ENCODE measurements at regions not wholly inside any gene's neighbourhood (a gene's known extent, or its start where the extent isn't known, plus 50 kb on each side); places are given as distances from the start of the nearest gene placed in this dataset.

DNA sequence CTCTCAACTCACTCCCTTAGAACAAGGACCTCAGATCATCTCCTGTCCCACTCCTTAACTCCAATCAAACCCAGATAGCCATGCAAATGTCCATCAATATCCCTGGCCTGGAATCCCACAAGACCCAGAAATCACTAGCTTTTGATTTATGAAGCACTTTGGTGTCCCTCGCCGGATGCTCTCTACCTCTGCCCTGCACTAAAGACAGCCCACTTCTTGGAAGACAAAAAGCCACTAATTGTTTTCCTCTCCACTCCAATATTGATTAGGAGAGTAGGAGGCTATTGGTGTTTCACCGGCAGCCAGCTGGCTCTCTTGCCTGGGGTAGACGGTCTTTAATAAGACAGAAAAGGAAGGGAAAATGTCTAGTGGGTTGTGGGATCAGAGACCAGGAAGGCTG lies 221.2 kb downstream of the BUD13 start:
- DNase-seq: no peak

DNA sequence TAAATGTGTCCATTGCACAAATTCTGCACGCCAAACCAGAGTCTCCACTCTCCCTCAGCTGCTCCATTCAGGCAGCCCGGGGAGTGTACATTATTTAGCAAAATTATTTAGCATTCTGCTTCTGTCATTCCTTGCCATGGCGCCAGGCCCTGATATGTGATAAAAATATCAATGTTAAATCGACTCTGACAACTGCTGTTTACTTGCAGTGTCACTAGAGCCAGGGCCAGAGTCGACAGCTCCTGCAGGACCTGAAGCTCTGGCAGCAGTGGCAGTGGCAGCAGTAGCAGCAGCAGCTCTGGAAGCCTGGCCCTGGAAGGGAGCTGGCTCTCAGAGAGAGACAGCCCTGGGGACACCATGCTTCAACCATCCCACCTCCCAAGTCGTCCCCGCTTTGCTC lies 224.5 kb downstream of the BUD13 start:
- no peak for DNase-seq

DNA sequence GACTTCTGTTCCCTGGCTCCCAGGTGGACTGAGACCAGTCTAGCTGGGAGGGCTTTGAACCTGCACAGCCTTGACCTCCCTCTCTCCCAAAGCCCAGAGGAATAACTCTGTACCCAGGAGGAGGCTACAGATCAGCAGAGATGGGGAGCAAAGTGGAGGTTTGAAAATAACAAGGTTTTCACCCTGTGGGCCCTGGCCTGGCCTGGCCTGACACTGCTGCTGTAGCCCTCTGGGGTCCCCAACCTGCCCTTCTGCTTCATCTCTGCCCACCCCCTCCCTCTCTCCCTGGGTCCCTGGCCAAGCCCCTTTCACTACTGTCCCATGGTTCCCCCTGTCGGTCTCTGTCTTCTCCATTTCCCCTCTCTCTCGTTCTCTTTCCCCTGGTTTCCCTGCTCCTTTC lies 225.2 kb downstream of the BUD13 start:
- no peak for DNase-seq

DNA sequence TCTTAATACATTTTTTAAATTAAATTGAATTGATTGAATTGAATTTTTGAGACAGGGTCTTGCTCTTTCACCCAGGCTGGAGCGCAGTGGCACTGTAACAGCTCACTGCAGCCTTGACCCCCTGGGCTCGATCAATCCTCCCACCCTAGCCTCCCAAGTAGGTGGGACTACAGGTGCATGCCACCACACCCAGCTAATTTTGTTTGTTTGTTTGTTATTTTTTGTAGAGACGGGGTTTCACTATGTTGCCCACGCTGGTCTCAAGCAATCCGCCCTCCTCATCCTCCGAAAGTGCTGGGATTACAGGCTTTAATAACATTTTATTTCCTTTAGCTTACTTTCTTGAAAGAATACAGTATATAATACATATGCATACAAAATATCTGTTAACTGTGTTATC lies 226.9 kb downstream of the BUD13 start:
- DNase-seq: no peak

DNA sequence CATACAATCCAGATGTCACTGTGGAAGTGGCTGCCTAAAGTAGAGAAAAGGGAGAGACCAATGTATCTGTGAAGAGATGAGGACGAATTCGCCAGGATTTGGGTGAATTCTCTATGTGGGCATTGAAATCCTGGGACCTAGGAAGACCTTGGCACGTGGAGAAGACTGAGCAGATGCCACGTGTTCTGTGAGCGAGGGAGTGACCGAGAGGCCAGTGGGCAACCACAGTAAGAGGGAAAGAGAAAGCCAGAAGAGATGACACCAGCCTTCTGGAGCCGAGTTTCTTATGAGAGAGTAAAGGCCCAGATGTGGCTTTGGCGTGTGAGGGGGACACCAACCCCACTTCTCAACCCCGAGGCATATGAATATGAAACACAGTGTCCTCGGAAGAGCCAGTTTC lies 228.1 kb downstream of the BUD13 start:
- no peak for DNase-seq

DNA sequence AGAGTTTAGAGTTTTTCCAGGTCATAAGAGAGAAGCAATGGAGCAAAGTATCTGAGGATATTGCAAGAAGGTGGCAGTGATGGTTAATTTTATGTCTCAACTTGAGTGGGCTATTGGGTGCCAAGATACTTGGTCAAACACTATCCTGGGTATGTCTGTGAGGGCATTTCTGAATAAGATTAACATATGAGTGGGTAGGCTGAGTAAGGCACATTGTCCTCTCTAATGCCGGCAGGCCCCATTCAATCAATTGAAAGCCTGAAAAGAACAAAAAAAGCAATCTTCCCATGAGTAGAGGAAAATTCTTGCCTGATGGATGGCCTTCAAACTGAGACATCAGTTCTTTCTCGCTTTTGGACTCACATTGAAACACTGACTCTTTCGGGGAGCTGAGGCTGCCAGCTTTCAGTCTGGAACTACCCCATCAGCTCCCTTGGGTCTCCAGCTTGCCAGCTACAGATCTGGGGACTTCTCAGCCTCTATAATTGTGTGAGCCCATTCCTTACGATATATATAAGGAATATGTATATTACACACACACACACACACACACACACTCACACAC lies 228.8 kb downstream of the BUD13 start:
- no peak for DNase-seq

DNA sequence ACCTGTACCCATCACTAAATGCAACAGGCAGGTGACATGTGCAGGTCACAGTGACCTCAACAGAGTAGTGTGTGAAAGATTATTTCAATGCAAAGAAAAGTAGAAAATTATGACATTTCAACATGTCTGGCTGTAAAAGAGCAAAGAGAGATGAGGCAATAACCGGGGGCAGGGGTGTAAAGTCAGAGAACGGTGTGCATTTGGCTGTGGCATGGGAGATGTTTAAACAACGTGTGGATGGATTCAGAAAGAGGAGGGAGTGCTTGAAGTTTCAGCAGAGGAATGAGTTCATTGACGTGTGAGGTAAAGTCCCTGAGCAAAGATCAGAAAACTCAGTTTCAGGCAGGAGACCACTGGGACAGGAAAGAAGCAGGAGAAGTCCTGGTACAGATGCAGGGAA lies 229.7 kb downstream of the BUD13 start:
- DNase-seq: no peak

DNA sequence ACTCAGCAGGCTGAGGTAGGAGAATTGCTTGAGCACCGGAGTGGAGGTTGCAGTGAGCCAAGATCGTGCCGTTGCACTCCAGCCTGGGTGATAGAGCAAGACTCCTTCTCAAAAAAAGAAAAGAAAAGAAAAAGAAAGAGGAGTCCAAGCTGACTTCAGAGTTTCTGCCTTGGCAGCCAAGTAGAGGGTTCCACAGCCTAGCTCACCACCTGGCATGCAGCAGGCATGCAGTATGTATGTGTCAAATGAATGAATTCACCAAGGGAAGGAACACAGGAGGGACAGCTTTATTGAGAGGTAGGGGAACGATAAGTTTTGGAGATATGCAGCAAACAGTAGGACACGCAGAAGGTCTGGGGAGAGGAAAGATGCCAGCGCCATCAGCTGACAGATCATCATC lies 230.4 kb downstream of the BUD13 start:
- DNase-seq: no peak

DNA sequence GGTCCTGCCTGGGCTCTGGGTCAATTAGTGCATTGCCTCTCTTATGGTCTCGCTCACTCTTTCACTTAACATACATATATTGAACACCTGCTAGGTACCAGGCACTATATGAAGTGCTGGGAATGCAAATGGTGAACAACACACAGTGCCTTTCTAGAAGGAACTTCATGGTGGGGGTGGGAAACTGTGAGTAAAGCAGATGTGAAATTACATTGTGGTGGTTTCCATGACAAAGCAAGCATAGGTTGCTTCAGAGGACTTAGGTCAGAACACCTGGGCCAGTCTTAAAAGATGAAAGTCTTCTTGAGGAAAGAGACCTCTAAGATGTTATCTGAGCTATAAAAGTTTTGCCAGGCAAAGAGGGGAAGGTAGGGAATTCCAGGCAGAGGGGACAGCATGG lies 231.3 kb downstream of the BUD13 start:
- no peak for DNase-seq

DNA sequence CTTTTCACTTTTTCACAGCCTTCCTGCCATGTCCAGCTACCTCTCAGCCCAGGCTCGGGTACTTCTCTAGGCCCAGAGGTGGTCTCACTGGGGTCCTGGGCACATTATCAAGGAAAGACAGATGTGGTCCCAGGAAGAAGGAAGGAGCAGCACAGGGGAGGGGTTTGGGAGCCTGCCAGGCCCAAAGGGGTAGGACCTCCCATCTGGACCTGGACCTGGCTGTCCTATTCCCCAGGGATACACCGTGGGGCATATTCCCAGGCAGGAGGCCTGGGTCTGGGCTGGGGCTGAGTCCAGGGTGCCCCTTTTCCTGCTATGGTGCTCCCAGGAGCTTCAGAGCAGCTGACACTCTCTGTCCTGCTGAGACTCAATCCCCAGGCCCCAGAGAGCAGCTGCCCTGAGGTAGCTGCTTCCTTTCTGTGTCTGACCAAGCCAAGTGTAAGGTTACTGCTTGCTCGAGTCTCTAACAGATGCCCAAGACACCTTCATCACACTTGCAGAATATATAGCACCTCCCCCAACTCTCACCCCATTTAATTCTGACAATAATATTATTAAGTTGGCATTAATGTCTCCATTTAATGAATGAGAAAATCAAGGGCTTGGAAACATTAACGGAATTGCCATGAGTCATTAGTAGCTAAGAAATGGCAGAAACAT lies 232.0 kb downstream of the BUD13 start:
- DNase-seq: no peak

DNA sequence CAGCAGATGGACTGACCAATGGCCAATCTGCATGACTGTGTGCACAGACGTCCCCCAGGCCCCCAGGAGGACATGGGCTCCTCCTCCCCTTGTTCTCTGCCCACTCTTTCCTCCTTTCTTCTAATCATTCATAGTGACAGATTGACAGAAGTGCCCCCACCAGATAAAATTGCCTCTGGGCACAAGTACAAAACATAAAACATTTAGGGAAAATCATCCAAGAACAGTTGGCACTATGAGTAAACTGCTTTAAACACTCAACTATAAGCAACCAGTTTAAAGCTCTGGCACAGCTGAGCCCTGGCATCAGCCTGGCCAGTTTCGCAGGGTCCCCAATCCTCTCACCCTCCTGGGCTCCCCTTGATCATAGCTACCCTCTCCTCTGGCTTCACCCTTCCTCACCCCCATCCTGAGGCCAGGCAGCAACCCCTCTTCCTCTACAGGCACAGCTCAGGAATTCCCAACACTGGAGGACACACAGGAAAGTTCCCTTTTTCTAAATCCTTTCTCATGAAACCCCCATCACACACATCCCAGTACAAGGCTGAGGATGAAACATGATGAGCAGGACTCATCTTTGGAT lies 232.9 kb downstream of the BUD13 start:
- DNase-seq: no peak

DNA sequence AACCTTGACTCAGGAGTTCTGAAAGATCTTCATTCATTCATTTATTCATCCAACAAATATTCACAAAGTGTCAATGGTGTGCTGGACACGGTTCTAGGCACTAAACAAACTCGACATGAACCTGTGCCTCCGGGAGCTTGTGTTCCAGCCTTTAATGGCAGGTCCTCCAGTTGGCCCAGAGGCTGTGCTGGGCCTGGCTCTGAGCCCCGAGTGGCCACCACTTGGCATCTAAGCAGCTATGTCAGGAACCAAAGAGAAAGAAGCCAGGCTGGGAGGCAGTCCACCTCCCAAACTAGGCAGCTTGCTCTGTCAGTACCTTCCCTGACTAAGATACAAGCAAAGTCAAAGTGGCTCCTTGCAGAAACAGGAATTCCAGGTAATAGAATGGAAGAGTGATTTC lies 233.6 kb downstream of the BUD13 start:
- no peak for DNase-seq

DNA sequence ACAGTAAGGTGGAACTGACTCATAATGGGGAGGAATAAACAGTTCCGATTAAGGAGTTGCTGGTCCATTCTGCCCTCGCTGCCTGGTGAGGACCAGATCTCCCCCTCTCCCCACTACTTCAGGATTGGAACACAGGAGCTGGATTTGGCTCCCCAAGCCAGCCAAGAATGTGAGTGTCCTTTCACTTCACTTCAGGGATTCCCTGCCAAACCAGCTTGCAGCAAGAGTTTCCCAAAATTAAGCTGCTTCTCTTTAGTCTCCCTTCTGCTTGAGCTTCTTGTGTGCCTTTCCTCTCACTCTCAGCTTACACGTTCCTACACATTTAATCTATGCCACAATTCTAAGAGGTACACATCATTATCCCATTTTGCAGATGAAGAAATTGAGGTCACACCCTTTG lies 234.1 kb downstream of the BUD13 start:
- no peak for DNase-seq

DNA sequence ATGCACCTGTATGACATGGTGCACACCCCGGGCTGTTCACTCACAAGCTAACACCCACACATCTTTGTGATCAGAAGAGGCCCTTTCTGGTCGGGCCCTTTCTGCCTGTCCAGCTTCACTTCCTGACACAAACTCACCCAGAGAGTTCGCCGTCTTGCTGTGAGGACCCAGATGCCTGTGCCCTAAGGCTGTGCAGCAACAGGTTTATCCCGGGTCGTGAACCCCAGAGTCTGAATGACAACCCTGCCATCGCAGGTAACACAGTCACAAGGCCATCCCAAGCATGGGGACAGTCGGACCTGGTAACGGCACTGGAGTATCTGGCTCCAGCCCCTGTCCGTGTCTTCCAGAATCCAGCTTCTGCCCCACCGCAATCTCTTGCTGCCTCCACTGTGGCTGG lies 235.1 kb downstream of the BUD13 start:
- DNase-seq: no peak

DNA sequence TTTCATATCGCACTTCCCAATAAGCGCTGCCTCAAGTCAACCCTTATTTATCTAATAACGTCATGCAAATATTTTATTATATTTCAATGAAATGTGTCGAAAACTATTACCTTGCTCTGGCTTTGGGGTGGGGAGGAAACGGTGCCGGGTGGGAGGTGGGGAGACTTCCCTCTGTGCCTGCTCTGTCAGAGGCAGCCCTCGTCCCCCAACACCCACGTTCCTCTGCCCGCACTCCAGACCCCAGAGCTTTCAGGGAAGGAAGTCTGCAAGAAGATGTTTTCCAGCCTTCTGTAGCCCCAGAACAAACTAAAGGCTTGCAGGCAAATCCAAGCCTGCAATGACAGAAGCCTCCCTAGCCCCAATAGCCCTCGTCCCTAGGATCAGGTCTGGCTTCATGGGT lies 235.7 kb downstream of the BUD13 start:
- no peak for DNase-seq

DNA sequence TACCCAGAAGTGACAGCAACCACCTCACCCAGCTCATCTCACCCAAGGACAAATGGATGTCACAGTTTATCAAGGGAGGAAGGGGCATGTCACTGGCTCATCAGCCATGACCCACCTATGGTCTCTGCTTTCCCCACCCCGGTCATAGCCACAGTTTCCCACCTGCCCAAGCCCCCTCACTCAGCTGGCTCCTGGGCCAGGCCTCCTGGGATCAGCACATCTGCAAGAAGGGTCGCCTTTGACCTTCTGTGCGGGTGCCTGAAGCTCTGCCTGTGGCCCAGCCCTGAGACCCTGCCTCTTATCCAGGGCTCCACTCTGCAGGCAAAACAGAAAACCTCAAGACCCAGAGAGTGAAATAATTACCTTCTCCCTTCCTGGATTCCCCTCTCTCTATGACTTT lies 236.4 kb downstream of the BUD13 start:
- no peak for DNase-seq

DNA sequence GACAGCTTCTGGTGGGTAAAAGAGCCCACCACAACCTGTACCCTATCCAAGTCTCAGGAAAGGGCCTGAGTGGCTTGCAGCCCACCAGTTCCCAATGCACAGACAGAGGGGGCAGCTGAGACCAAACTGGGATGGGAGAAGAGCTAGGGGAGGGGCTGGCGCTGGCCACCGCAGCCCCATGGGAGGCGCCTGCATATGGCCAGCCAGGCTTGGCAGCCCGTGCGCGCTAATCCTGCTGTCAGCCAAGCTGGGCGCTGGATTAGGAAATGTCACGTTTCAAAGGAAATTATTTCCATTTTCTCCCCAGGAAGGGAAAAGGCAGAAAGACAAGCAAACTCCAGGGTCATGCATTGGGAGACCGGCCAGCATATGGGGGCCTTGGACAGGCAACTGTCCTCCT lies 236.8 kb downstream of the BUD13 start:
- no peak for DNase-seq

DNA sequence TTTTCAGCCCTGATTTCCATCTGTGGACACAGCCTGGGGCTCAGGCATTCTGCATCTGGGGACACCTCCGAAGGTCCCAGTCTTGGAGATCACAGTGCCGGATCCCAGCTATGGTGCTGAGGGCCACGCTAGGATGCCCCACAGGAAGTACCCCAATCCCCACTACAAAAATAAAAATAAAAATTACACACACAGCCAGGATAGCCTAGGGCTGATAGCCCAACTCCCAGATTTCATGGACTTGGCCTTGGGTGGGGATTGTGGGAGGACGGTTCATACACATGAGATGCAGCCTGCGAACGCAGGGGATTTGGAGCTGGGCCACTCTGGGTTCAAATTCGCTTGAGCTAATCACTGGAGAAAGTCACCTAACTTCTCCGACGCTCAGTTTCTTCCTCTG lies 237.7 kb downstream of the BUD13 start:
- no peak for DNase-seq

DNA sequence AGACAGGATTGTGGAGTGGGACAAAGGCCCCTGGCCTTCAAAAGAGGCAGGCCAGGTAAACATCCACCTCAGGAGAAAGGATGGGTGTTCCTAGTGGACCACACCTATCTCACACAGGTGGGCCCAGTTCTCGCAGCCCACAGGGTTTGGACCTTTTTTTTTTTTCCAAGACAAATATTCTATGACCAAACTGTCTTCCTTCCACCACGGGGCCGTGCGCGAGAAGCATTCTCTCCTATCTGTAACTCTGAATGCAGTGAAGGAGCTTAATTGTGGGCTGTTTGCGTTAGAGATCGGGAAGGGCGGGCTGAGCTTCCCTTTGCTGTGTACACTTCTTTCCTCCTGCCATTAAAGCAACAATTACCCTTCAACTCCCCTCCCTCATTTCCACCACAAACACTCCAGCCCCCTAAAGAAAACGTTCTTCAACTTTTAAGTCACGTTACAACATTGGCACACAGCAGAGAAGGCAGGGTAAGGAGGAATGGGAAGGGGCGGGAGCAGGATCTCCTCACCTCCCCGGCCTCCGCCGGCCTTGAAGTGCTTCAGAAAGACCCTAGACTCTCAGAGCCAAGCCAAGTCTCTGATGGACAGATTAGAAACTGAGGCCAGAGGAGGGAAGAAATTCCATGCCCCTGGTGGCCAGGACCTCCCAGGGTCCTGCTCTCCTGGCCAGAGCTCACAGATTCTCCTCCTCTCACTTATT lies 238.4 kb downstream of the BUD13 start:
- DNase-seq: no peak

DNA sequence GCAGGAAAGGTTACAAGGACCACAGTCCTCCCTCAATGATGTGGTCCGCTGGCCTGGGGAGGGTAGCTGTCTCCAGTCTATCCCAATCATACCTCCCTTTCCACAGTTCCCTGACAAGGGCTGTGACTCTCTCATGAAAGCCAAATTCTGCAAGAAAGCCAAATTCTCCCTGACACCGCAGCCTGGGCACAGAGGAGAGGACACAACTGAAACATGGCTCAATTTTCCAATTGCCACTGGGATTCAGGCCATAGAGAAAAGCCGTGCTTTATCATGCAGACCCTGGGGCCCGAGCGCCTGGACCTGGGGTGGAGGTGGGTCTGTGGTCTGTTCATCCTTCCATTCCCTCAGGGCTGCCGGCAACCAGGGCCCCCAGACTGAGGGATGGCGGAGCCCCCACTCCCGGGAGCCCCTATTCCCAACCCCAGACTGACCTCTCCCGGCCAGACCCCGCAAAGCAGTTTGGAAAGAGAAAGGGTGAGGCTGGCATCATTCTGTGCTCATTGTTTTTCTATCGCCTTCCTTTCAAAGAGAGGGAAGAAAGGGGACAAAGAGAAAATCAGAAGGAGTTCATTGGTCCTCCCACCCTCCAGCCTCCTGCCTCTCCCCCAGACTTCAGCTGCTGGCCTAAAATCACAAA lies 239.5 kb downstream of the BUD13 start:
- DNase-seq: no peak

DNA sequence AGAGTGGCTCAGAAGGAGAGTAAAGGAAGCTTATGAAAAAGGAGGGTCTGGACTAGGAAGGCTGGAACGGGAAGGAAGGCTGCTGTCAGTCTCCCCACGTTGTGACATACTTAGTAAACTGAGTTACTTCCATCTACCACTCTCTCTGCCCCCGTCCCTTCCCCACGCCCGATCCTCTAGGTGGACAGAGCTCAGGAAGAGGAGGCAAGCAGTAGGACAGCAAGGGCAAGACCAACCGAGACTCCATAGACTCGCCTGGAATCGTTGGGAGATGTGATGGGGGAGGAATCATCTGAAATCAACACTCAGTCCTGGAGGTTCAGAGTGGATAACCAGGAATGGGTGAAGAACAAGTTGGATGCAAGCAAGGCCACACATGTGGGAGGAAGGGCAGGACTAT lies 240.7 kb downstream of the BUD13 start:
- DNase-seq: no peak

DNA sequence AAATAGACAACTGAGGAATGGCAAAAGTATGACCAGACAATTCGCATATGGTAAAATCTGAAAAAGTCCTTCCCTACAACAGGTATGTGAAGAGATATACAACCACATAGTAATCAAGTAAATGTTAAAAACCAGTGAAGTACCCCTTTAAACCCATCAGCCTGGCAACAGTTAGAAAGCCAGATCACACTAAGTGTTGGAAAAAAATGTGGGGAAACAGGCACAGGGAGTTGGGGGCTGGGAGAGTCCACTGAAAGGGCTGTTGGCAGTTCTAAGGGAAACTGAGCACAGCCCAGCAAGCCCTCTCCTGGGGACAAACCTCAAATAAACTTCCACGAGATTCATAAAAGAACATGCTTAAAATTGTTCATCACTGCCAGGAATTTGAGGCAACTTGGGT lies 242.1 kb downstream of the BUD13 start:
- no peak for DNase-seq

DNA sequence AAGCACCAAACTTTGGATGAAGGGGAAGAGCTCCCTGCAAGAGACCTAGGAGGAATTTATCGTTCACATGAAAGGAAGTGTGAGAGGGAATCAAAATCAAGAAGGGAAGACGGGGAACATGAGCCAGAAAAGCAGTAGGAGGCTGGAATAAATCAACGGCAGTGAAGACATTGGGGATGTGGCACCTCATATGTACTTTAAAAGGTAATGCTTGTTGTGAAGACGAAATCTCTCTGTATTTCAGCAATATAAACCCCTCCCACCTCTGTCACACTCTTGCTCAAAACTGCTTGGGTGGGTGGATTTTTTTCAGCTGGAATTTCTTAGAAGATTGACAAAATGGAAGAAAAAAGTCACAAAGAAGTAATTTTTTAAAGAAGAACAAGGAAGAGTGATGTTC lies 243.5 kb downstream of the BUD13 start:
- DNase-seq: no peak

Data from left hindlimb (tissue), 1 donor.